HFF-Myc (cell line): ENCODE measurements at regions not wholly inside any gene's neighbourhood (a gene's known extent, or its start where the extent isn't known, plus 50 kb on each side); places are given as distances from the start of the nearest gene placed in this dataset.
A peak's percentile ranks its signal among the peaks of the same experiment; 100 is the strongest.
"Not testable (repeated sequence)": the region's sequence is repeated elsewhere in the genome, so short reads cannot be mapped to it uniquely, and the experiment has no call there.

Source experiments
- DNase-seq: peaks from one replicate; pipeline ENCODE4 v3.0.0-alpha.2; 2011; ENCODE audit warnings: low read depth; ENCODE audit errors: extremely low read depth
- H3K4me3 ChIP-seq: replicated peaks from 2 replicates; pipeline ENCODE4 v1.5.1; 2011; ENCODE audit warnings: low read depth, mild to moderate bottlenecking, control low read depth, low read length
- TF ChIP-seq, protein P1 (sequence below): IDR thresholded peaks from 2 replicates; pipeline ENCODE4 v1.5.1; 2012; ENCODE audit warnings: mild to moderate bottlenecking, low read depth, low read length, control low read depth; ENCODE audit errors: missing control alignments

DNA sequence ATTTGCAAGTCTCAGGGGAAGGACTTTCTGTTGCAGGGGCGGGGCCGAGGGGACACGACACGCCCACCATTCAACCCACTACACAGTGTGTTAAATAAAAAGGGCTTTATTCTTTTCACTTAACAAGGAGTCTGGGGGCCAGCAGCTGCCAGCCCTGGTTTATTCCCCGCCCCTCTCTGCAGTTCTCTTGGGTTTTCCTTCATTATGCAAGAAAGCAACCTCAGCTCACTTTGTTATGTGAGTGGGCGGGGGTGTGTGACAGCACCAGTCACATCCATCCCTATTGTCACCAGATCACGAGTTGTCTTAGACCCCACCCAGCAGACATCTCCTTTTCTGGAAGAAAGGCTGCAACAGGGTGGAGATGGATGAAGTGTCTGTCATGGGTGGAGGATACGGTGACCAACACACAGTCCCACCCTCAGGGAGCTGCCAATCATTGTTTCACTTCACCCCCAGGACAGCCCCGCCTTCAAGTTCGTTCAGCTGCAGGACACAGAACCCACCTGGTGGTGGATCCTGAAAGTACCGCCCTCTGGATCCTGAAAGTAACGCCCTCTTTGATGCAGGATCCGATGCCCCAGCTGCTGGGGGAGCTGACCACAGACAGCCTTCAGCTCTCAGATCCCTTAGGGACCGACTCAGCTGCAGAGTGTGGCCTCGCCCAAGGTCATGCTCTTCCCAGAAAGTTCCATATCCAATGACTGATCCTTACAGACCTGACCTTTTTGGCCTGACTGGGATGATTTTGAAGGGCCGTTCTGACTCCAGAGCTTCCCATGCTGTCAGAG lies 79.6 kb downstream of the SMIM20 start:
- DNase-seq, result no peak
- H3K4me3 ChIP-seq, result no peak overlapping the region
- TF ChIP-seq, protein P1, sequence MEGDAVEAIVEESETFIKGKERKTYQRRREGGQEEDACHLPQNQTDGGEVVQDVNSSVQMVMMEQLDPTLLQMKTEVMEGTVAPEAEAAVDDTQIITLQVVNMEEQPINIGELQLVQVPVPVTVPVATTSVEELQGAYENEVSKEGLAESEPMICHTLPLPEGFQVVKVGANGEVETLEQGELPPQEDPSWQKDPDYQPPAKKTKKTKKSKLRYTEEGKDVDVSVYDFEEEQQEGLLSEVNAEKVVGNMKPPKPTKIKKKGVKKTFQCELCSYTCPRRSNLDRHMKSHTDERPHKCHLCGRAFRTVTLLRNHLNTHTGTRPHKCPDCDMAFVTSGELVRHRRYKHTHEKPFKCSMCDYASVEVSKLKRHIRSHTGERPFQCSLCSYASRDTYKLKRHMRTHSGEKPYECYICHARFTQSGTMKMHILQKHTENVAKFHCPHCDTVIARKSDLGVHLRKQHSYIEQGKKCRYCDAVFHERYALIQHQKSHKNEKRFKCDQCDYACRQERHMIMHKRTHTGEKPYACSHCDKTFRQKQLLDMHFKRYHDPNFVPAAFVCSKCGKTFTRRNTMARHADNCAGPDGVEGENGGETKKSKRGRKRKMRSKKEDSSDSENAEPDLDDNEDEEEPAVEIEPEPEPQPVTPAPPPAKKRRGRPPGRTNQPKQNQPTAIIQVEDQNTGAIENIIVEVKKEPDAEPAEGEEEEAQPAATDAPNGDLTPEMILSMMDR, result peak; percentile 41

DNA sequence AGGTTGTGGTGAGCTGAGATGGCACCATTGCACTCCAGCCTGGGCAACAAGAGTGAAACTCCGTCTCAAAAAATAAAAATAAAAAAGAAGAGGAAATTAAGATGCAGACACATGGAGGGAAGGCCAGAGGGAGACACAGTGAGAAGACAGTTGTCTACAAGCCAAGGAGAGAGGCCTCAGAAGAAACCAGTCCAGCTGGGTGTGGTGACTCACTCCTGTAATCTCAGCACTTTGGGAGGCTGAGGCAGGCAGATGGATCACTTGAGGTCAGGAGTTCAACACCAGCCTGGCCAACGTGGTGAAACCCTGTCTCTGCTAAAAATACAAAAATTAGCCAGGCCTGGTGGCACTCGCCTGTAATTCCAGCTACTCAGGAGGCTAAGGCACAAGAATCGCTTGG lies 80.6 kb downstream of the SMIM20 start:
- DNase-seq, result peak; percentile 30
- H3K4me3 ChIP-seq, result not testable (repeated sequence)

GRCh38 chr4:26000274-26000950 lies 86.4 kb downstream of the SMIM20 start:
- no peak for DNase-seq
- H3K4me3 ChIP-seq, result no peak overlapping the region

GRCh38 chr4:26001413-26001812 lies 87.4 kb downstream of the SMIM20 start:
- H3K4me3 ChIP-seq, result no peak overlapping the region
- TF ChIP-seq, protein P1, result no peak
- DNase-seq, result no peak

More at GRCh38 chr4:26000274-26000950, 86.4 kb downstream of the SMIM20 start:
- TF ChIP-seq, protein P1, result no peak

GRCh38 chr4:26001816-26002215 lies 87.8 kb downstream of the SMIM20 start:
- TF ChIP-seq, protein P1, result no peak
- DNase-seq, result no peak
- no peak overlapping the region for H3K4me3 ChIP-seq

DNA sequence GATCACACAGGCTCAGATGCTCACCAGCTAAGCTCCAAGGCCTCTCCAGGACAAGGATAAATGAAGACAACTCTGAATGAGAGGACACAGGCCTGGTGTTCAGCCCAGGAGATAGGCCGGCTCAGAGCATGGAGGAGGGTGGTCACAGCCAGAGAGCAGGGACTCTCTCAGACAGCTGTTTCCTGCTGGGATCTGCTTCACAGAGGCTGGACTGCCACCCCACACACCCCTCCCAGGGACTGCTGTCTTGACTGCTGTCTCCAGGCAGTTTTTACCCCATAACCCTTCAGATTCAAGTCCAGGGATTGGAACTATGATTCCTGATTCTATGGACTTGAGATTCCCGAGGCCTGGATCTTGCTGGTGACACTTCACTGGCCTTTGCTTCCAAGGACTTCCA lies 89.0 kb downstream of the SMIM20 start:
- H3K4me3 ChIP-seq, result no peak overlapping the region
- DNase-seq, result no peak
- TF ChIP-seq, protein P1, result no peak

DNA sequence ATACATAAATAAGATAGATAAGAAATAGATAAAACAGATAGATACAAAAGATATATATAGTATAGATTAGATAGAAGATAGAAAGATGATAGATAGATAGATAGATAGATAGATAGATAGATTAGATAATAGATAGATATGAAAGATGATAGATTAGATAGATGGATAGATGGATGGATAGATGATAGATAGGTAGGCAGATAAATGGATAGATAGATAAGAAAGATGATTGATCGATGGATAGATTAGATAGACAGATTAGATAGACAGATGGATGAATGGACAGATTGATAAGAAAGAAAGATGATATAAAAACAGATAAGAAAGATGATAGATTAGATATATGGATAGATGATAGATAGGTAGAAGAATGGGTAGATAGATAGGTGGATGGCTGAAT lies 90.3 kb downstream of the SMIM20 start:
- no peak for DNase-seq
- no peak overlapping the region for H3K4me3 ChIP-seq
- TF ChIP-seq, protein P1, result no peak
